ENCODE measurements at regions not wholly inside any gene's neighbourhood (a gene's known extent, or its start where the extent isn't known, plus 50 kb on each side); places are given as distances from the start of the nearest gene placed in this dataset.

- Histone ChIP-seq H3K27me3 (no peaks in the 10 kb centered on the region), H3K4me3 (no peak overlapping the region), H3K9ac (ENCODE audit: low read depth in 2 of 2, low read length in 2 of 2) (no peak overlapping the region), H3K4me1 (no peaks in the 10 kb centered on the region), H3K9me3 (no peaks in the 10 kb centered on the region), H3K27ac (no peak overlapping the region), H3K36me3 (no peaks in the 10 kb centered on the region)
- DNase-seq, result no peak
- intact Hi-C loops (cut with DNase I), result no loop called here
- no peak for TF ChIP-seq CTCF (IDR thresholded peaks at IDR 0.05)
Measured at GRCh38 chr1:222021129-222021528, 279.2 kb upstream of the DUSP10 start.

- intact Hi-C loops (cut with DNase I), result no loop called here
- Histone ChIP-seq H3K36me3 (no peaks in the 10 kb centered on the region), H3K27me3 (no peaks in the 10 kb centered on the region), H3K4me1 (no peaks in the 10 kb centered on the region), H3K9ac (ENCODE audit: low read depth in 2 of 2, low read length in 2 of 2) (no peak overlapping the region), H3K4me3 (no peak overlapping the region), H3K27ac (no peak overlapping the region), H3K9me3 (no peaks in the 10 kb centered on the region)
- TF ChIP-seq CTCF (IDR thresholded peaks at IDR 0.05), result no peak
- no peak for DNase-seq
Measured at GRCh38 chr1:222020553-222020952, 278.7 kb upstream of the DUSP10 start.

- no peak for TF ChIP-seq CTCF (IDR thresholded peaks at IDR 0.05)
- no peak for DNase-seq
- H3K9me3 ChIP-seq, result no peaks in the 10 kb centered on the region
- H3K9ac ChIP-seq (ENCODE audit: low read depth in 2 of 2, low read length in 2 of 2), result no peak overlapping the region
- H3K36me3 ChIP-seq, result no peaks in the 10 kb centered on the region
- H3K27me3 ChIP-seq, result no peaks in the 10 kb centered on the region
- intact Hi-C loops (cut with DNase I), result loop anchor here (10.0 kb wide), 1 partner anchor 554 kb away; no protein-coding TSS in a partner anchor
- H3K27ac ChIP-seq, result no peak overlapping the region
- no peak overlapping the region for H3K4me3 ChIP-seq
- no peaks in the 10 kb centered on the region for H3K4me1 ChIP-seq
Measured at GRCh38 chr1:222019029-222019428, 277.1 kb upstream of the DUSP10 start.

- Histone ChIP-seq H3K4me3 (no peak overlapping the region), H3K4me1 (no peaks in the 10 kb centered on the region), H3K27me3 (no peaks in the 10 kb centered on the region), H3K9me3 (no peaks in the 10 kb centered on the region), H3K9ac (ENCODE audit: low read depth in 2 of 2, low read length in 2 of 2) (no peak overlapping the region), H3K27ac (no peak overlapping the region), H3K36me3 (no peaks in the 10 kb centered on the region)
- no peak for DNase-seq
- no peak for TF ChIP-seq CTCF (IDR thresholded peaks at IDR 0.05)
- intact Hi-C loops (cut with DNase I), result loop anchor here (10.0 kb wide), 1 partner anchor 553 kb away; no protein-coding TSS in a partner anchor
Measured at GRCh38 chr1:222018041-222018440, 276.2 kb upstream of the DUSP10 start.

- no peak for TF ChIP-seq CTCF (IDR thresholded peaks at IDR 0.05)
- Histone ChIP-seq H3K4me1 (no peaks in the 10 kb centered on the region), H3K9me3 (no peaks in the 10 kb centered on the region), H3K27ac (no peak overlapping the region), H3K9ac (ENCODE audit: low read depth in 2 of 2, low read length in 2 of 2) (no peak overlapping the region), H3K27me3 (no peaks in the 10 kb centered on the region), H3K4me3 (no peak overlapping the region), H3K36me3 (no peaks in the 10 kb centered on the region)
- DNase-seq, result no peak
- intact Hi-C loops (cut with DNase I), result loop anchor here (10.0 kb wide), 1 partner anchor 551 kb away; no protein-coding TSS in a partner anchor
Measured at GRCh38 chr1:222015686-222016085, 273.8 kb upstream of the DUSP10 start.
